HepG2 (cell line): ENCODE measurements at regions not wholly inside any gene's neighbourhood (a gene's known extent, or its start where the extent isn't known, plus 50 kb on each side); places are given as distances from the start of the nearest gene placed in this dataset.

Experiments used
- ATAC-seq: fragments of 200-7000 bp; cut with Tn5 transposase; 3 replicates; pipeline ENCODE4 v1.9.1; 2020; ENCODE audit warnings: mild to moderate bottlenecking, moderate library complexity
- BruUV-seq: library from RNA; stranded (reverse); fragments of 400-500 nt; replicated peaks from 2 replicates; lab custom pipeline; 2021; lab: Mats Ljungman, UMichigan
- CTCF ChIA-PET: fragments of 300-600 bp; formaldehyde crosslinking; extraction: SDS; loops from one replicate; lab custom pipeline; 2021; ENCODE audit warnings: low total read pairs, inconsistent platforms, low intra/inter-chr PET ratio; lab: Yijun Ruan, JAX
- POLR2A ChIA-PET: fragments of 350-600 bp; sonication (Branson Sonifier 250); formaldehyde crosslinking; loops from one replicate; lab custom pipeline; 2020; ENCODE audit warnings: antibody characterized with exemption, inconsistent platforms; lab: Yijun Ruan, JAX
- DNase-seq: peaks from one replicate; pipeline ENCODE4 v3.0.0-alpha.2; 2015; ENCODE audit warnings: low spot score
- FAIRE-seq: peaks from 3 replicates; lab custom pipeline; 2011; peaks lifted over from hg19 to GRCh38; lab: Jason Lieb, UNC
- H2AFZ ChIP-seq: one replicate; pipeline ENCODE4 v1.6.1; 2011; ENCODE audit warnings: low read length, inconsistent platforms
- H3K27ac ChIP-seq: fragments of 300-600 bp; 3 replicates; pipeline ENCODE4 v1.8.0; 2011; ENCODE audit warnings: mixed run types, mild to moderate bottlenecking, mixed read lengths, low read length, inconsistent platforms; ENCODE audit not compliant: insufficient read depth; ENCODE audit errors: extremely low read length
- H3K27me3 ChIP-seq, 2 experiments: fragments of 200-600 bp in 1 of 2; 2 replicates in 1 of 2; 3 replicates in 1 of 2; pipeline versions ENCODE4 v1.6.0 to v1.8.0; 2011; ENCODE audit warnings: low read length in 2 of 2, mild to moderate bottlenecking in 2 of 2, moderate library complexity in 2 of 2, inconsistent platforms in 1 of 2; ENCODE audit not compliant: insufficient read depth in 2 of 2, control insufficient read depth in 1 of 2
- H3K36me3 ChIP-seq, 2 experiments: fragments of 200-600 bp in 1 of 2; replicated peaks in 1 of 2; 2 replicates in 1 of 2; 3 replicates in 1 of 2; pipeline versions ENCODE4 v1.5.1 to v1.8.0; 2011; ENCODE audit warnings: low read length in 2 of 2, inconsistent platforms in 1 of 2; ENCODE audit not compliant: insufficient read depth in 2 of 2, control insufficient read depth in 1 of 2
- H3K4me1 ChIP-seq: 2 replicates; pipeline ENCODE4 v1.5.1; 2012; ENCODE audit warnings: low read length, inconsistent platforms; ENCODE audit not compliant: insufficient read depth
- H3K4me2 ChIP-seq: 2 replicates; pipeline ENCODE4 v1.6.0; 2011; ENCODE audit warnings: low read depth, low read length, inconsistent platforms
- H3K4me3 ChIP-seq, 3 experiments: fragments of 200-600 bp in 1 of 3; sonication (generic), shearing (Covaris generic) in 1 of 3; replicated peaks in 1 of 3; 2 replicates each; pipeline ENCODE4 v1.5.1; 2011 to 2016; ENCODE audit warnings: low read length in 3 of 3, inconsistent platforms in 2 of 3, low read depth in 2 of 3, mild to moderate bottlenecking in 2 of 3, control low read depth in 1 of 3, mixed read lengths in 1 of 3; ENCODE audit not compliant: insufficient read depth in 1 of 3
- H3K79me2 ChIP-seq: one replicate; pipeline ENCODE4 v1.6.1; 2011; ENCODE audit warnings: low read length, inconsistent platforms; ENCODE audit not compliant: insufficient read depth
- H3K9ac ChIP-seq: 2 replicates; pipeline ENCODE4 v1.6.0; 2011; ENCODE audit warnings: mild to moderate bottlenecking, low read depth, low read length, inconsistent platforms; ENCODE audit not compliant: insufficient read depth
- H3K9me3 ChIP-seq: 2 replicates; pipeline ENCODE4 v1.5.1; 2012; ENCODE audit warnings: mild to moderate bottlenecking, low read length
- H4K20me1 ChIP-seq: 2 replicates; pipeline ENCODE4 v1.6.0; 2011; ENCODE audit warnings: inconsistent platforms, mild to moderate bottlenecking, low read length, moderate library complexity; ENCODE audit not compliant: insufficient read depth
- ARHGAP35 ChIP-seq: sonication (generic); formaldehyde crosslinking; IDR thresholded peaks from 2 replicates; pipeline ENCODE4 v1.9.0; 2022; ENCODE audit warnings: mild to moderate bottlenecking, inconsistent platforms, moderate library complexity, missing genetic modification reagents, borderline replicate concordance
- CREM ChIP-seq, 2 experiments: sonication (generic) in 1 of 2; formaldehyde crosslinking in 1 of 2; IDR thresholded peaks; 2 replicates each; pipeline versions ENCODE4 v1.4.0 to v1.6.1; 2016 to 2020; ENCODE audit warnings: antibody characterized with exemption in 1 of 2, mild to moderate bottlenecking in 1 of 2, missing genetic modification reagents in 1 of 2
- GLMP ChIP-seq: sonication (generic); formaldehyde crosslinking; IDR thresholded peaks from 2 replicates; pipeline ENCODE4 v1.9.0; 2021; ENCODE audit warnings: missing genetic modification reagents, mild to moderate bottlenecking, borderline replicate concordance
- IRF9 ChIP-seq: sonication (generic); formaldehyde crosslinking; IDR thresholded peaks from 2 replicates; pipeline ENCODE4 v1.8.0; 2022; ENCODE audit warnings: missing genetic modification reagents, mild to moderate bottlenecking, borderline replicate concordance
- KLF15 ChIP-seq: sonication (generic); formaldehyde crosslinking; IDR thresholded peaks from 2 replicates; pipeline ENCODE4 v1.8.1; 2023; ENCODE audit warnings: borderline replicate concordance, mild to moderate bottlenecking, inconsistent platforms, missing genetic modification reagents, mixed read lengths
- RFXANK ChIP-seq: IDR thresholded peaks from 2 replicates; pipeline ENCODE4 v1.6.1; 2016
- THAP9 ChIP-seq: sonication (generic); formaldehyde crosslinking; IDR thresholded peaks from 2 replicates; pipeline ENCODE4; 2020; ENCODE audit warnings: missing genetic modification reagents, mild to moderate bottlenecking, borderline replicate concordance
- ZKSCAN5 ChIP-seq: sonication (generic); formaldehyde crosslinking; IDR thresholded peaks from 2 replicates; pipeline ENCODE4 v1.5.1; 2020; ENCODE audit warnings: mild to moderate bottlenecking, missing genetic modification reagents
- ZNF20 ChIP-seq: sonication (generic); formaldehyde crosslinking; IDR thresholded peaks from 2 replicates; pipeline ENCODE4 v1.4.0; 2020; ENCODE audit warnings: mild to moderate bottlenecking, moderate library complexity, missing genetic modification reagents
- ZNF329 ChIP-seq: sonication (generic); formaldehyde crosslinking; IDR thresholded peaks from 2 replicates; pipeline ENCODE4 v1.9.0; 2021; ENCODE audit warnings: low read depth, mild to moderate bottlenecking, missing genetic modification reagents
- ZNF761 ChIP-seq: sonication (generic); formaldehyde crosslinking; conservative IDR thresholded peaks from 2 replicates; pipeline ENCODE4 v1.4.0; 2020; ENCODE audit warnings: mild to moderate bottlenecking, missing genetic modification reagents
- ZNF879 ChIP-seq: sonication (generic); formaldehyde crosslinking; IDR thresholded peaks from 2 replicates; pipeline ENCODE4 v1.8.1; 2023; ENCODE audit warnings: missing genetic modification reagents
- WGBS: methylation state at CpG from one replicate; pipeline ENCODE4 v1.1.6; 2017; ENCODE audit warnings: low lambda C conversion rate; 5-methylcytosine and 5-hydroxymethylcytosine counted together
- in situ Hi-C: cut with HindIII; loops from 2 replicates; pipeline ENCODE4 v1.10.0; 2017; ENCODE audit warnings: low pct_unique_long_range_greater_than_20kb; ENCODE audit not compliant: extremely low pct_ligation_motif_present
- intact Hi-C: fragments of 100-400 bp; cut with micrococcal nuclease; formaldehyde crosslinking; loops from one replicate; pipeline ENCODE4 v1.10.0; 2022; ENCODE audit not compliant: unreplicated experiment
- TF ChIP-seq, protein P1 (sequence below): sonication (generic); formaldehyde crosslinking; conservative IDR thresholded peaks from 2 replicates; pipeline ENCODE4 v1.4.0; 2020; ENCODE audit warnings: mild to moderate bottlenecking, missing genetic modification reagents, moderate library complexity

GRCh38 chr3:147139341-147139740 is 267.0 kb downstream of the ZIC4 start:
- Histone ChIP-seq H3K9ac (no peak overlapping the region), H4K20me1 (no peaks in the 10 kb centered on the region), H3K36me3 (no peaks in the 10 kb centered on the region), H3K79me2 (no peaks in the 10 kb centered on the region), H3K9me3 (peaks cover 7% of the 10 kb centered on the region), H3K27me3 (no peaks in the 10 kb centered on the region; a peak in 1 of 5 replicates), H3K4me3 (no peak overlapping the region), H3K4me1 (no peaks in the 10 kb centered on the region), H3K27ac (no peak overlapping the region), H3K4me2 (no peak overlapping the region), H2AFZ (no peak overlapping the region)
- POLR2A ChIA-PET = no interaction called here
- intact Hi-C loops = no loop called here
- no peak for FAIRE-seq
- CTCF ChIA-PET = no interaction called here
- BruUV-seq = no TSS peak
- TF ChIP-seq ZNF329 (CRISPR knock-in tag) (no peak), RFXANK (CRISPR knock-in tag) (no peak), ZNF761 (CRISPR knock-in tag) (no peak), KLF15 (CRISPR knock-in tag) (no peak), ARHGAP35 (CRISPR knock-in tag) (no peak), CREM (IDR thresholded peaks at IDR 0.05) (no peak), CREM (CRISPR knock-in tag; IDR thresholded peaks at IDR 0.05) (no peak), IRF9 (CRISPR knock-in tag) (no peak), THAP9 (CRISPR knock-in tag) (no peak), ZNF879 (CRISPR knock-in tag) (no peak), ZKSCAN5 (CRISPR knock-in tag) (no peak), ZNF20 (CRISPR knock-in tag) (no peak), GLMP (no peak)
- TF ChIP-seq, protein P1, sequence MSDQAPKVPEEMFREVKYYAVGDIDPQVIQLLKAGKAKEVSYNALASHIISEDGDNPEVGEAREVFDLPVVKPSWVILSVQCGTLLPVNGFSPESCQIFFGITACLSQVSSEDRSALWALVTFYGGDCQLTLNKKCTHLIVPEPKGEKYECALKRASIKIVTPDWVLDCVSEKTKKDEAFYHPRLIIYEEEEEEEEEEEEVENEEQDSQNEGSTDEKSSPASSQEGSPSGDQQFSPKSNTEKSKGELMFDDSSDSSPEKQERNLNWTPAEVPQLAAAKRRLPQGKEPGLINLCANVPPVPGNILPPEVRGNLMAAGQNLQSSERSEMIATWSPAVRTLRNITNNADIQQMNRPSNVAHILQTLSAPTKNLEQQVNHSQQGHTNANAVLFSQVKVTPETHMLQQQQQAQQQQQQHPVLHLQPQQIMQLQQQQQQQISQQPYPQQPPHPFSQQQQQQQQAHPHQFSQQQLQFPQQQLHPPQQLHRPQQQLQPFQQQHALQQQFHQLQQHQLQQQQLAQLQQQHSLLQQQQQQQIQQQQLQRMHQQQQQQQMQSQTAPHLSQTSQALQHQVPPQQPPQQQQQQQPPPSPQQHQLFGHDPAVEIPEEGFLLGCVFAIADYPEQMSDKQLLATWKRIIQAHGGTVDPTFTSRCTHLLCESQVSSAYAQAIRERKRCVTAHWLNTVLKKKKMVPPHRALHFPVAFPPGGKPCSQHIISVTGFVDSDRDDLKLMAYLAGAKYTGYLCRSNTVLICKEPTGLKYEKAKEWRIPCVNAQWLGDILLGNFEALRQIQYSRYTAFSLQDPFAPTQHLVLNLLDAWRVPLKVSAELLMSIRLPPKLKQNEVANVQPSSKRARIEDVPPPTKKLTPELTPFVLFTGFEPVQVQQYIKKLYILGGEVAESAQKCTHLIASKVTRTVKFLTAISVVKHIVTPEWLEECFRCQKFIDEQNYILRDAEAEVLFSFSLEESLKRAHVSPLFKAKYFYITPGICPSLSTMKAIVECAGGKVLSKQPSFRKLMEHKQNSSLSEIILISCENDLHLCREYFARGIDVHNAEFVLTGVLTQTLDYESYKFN = no peak
- no peak for DNase-seq
- in situ Hi-C loops = no loop called here
- no peak for ATAC-seq
- WGBS = 22% methylated on average over 1 of the region's 1 CpG
